ENCODE measurements at regions not wholly inside any gene's neighbourhood (a gene's known extent, or its start where the extent isn't known, plus 50 kb on each side); places are given as distances from the start of the nearest gene placed in this dataset.

- no peak for DNase-seq (ENCODE audit: low read depth)
- no peak for TF ChIP-seq CTCF (IDR thresholded peaks at IDR 0.05; ENCODE audit: insufficient read depth, low read depth, low read length)
- no peak overlapping the region for H3K4me3 ChIP-seq (ENCODE audit: low read depth, low read length)
Measured at GRCh38 chr5:13488254-13488931, 456.1 kb downstream of the DNAH5 start.

- DNase-seq (ENCODE audit: low read depth) = no peak
- no peak overlapping the region for H3K4me3 ChIP-seq (ENCODE audit: low read depth, low read length)
- no peak for TF ChIP-seq CTCF (IDR thresholded peaks at IDR 0.05; ENCODE audit: insufficient read depth, low read depth, low read length)
Measured at GRCh38 chr5:13480834-13481233, 463.7 kb downstream of the DNAH5 start.

- peak; percentile 25 for TF ChIP-seq CTCF (IDR thresholded peaks at IDR 0.05; ENCODE audit: insufficient read depth, low read depth, low read length)
- DNase-seq (ENCODE audit: low read depth) = peak; percentile 6
Measured at GRCh38 chr5:13478831-13479465, 465.5 kb downstream of the DNAH5 start.

DNA sequence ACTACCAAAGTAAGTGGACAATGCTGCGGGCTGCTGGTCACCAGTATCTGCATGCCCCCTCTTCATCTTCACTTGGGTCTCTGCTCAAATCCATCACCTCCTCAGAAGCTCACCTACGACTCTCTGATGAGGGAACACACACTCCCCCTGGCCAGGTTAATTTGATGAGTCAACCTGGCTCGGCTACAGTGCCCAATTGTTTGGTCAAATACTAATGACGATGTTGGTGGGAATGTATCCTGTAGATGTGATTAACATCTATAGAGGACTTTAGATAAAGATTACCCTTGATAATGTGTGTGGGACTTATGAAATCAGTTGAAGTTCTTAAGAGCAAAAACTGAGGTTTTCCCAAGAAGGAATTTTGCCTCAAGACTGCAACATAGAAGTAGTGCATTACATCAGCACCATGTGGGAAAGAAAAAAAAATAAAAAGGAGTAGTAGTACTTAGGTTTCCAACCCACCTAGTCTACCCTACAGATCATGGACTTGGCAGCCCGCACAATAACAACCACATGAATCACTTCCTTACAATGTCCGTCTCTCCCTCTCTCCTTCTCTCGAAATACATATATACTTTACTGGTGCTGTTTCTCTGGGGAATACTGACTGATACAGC, 467.3 kb downstream of the DNAH5 start:
- no peak for DNase-seq (ENCODE audit: low read depth)
- no peak overlapping the region for H3K4me3 ChIP-seq (ENCODE audit: low read depth, low read length)
- TF ChIP-seq CTCF (IDR thresholded peaks at IDR 0.05; ENCODE audit: insufficient read depth, low read depth, low read length) = no peak

More at GRCh38 chr5:13478831-13479465, 465.5 kb downstream of the DNAH5 start:
- no peak overlapping the region for H3K4me3 ChIP-seq (ENCODE audit: low read depth, low read length)

- no peak for TF ChIP-seq CTCF (IDR thresholded peaks at IDR 0.05; ENCODE audit: insufficient read depth, low read depth, low read length)
- no peak for DNase-seq (ENCODE audit: low read depth)
- H3K4me3 ChIP-seq (ENCODE audit: low read depth, low read length) = no peak overlapping the region
Measured at GRCh38 chr5:13472842-13473241, 471.6 kb downstream of the DNAH5 start.

DNA sequence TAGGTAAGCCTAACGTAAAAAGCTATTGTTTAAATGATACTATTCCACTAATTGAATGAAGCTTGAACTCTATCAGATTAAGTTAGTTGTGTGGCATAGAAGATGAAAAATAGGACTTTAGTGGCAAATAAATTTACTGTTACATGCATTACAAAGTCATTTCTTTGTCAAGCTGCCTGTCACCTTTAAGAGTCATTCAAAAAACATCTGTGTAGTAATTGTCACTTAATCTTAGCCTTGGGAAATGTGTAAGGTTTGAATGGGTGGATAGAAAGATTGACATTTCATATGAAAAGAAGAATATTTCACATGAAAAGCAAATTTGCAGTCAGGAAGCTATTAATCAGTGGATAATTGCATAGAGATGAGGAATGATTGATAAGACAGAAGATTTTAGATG, 473.5 kb downstream of the DNAH5 start:
- no peak for TF ChIP-seq CTCF (IDR thresholded peaks at IDR 0.05; ENCODE audit: insufficient read depth, low read depth, low read length)
- DNase-seq (ENCODE audit: low read depth) = no peak
- H3K4me3 ChIP-seq (ENCODE audit: low read depth, low read length) = no peak overlapping the region

Data from fibroblast of villous mesenchyme (primary cell).